Lower leg skin (tissue), 3 donors: ENCODE measurements at regions not wholly inside any gene's neighbourhood (a gene's known extent, or its start where the extent isn't known, plus 50 kb on each side); places are given as distances from the start of the nearest gene placed in this dataset.

Experiments used
- CTCF ChIP-seq, 3 donors: fragments of 450-650 bp; IDR thresholded peaks; one replicate each; pipeline ENCODE4 v1.5.1; 2016; ENCODE audit warnings: antibody characterized with exemption in 3 of 3, mild to moderate bottlenecking in 3 of 3, moderate library complexity in 2 of 3
- POLR2A ChIP-seq, 2 donors: fragments of 450-650 bp; IDR thresholded peaks; one replicate each; pipeline ENCODE4 v1.6.1; 2016 to 2017; ENCODE audit warnings: antibody characterized with exemption in 2 of 2, mild to moderate bottlenecking in 1 of 2, moderate library complexity in 1 of 2

- TF ChIP-seq CTCF (IDR thresholded peaks at IDR 0.05), result no peak
- TF ChIP-seq POLR2A (IDR thresholded peaks at IDR 0.05), result no peak
These were observed 92.0 kb downstream of the JRKL start for GRCh38 chr11:96481771-96482170.
